Activated T-cell treated with anti-CD3 and anti-CD28 coated beads, Interleukin-2, amount 50 U/mL, for 4 hours (primary cell): ENCODE measurements at regions not wholly inside any gene's neighbourhood (a gene's known extent, or its start where the extent isn't known, plus 50 kb on each side); places are given as distances from the start of the nearest gene placed in this dataset.
"Not testable (repeated sequence)": the region's sequence is repeated elsewhere in the genome, so short reads cannot be mapped to it uniquely, and the experiment has no call there.

Source experiments
- ATAC-seq, 2 donors: fragments of 200-7000 bp; cut with Tn5 transposase; one replicate each; pipeline ENCODE4 v1.10.0; 2021
- DNase-seq: peaks from one replicate; pipeline ENCODE4 v3.0.0-alpha.2; 2020
- H3K27me3 Mint-ChIP-seq: one replicate; pipeline ENCODE4 v1.8.0; 2021; ENCODE audit warnings: low read depth, mixed read lengths
- H3K36me3 Mint-ChIP-seq: one replicate; pipeline ENCODE4 v1.8.0; 2022; ENCODE audit warnings: mixed read lengths; ENCODE audit not compliant: insufficient read depth
- H3K4me1 Mint-ChIP-seq: one replicate; pipeline ENCODE4 v1.8.0; 2021; ENCODE audit warnings: low read depth, mixed read lengths
- H3K4me3 Mint-ChIP-seq: one replicate; pipeline ENCODE4 v1.8.0; 2021; ENCODE audit warnings: mild to moderate bottlenecking, moderate library complexity, mixed read lengths
- H3K9me3 Mint-ChIP-seq: one replicate; pipeline ENCODE4 v1.8.0; 2021; ENCODE audit warnings: mixed read lengths

- H3K4me3 Mint-ChIP-seq, H3K4me1 Mint-ChIP-seq, H3K9me3 Mint-ChIP-seq, H3K36me3 Mint-ChIP-seq, DNase-seq, ATAC-seq, H3K27me3 Mint-ChIP-seq: not testable (repeated sequence)
Observed at GRCh38 chr2:103200774-103201173, 438.9 kb downstream of the TMEM182 start.

GRCh38 chr2:103208916-103209315, 447.1 kb downstream of the TMEM182 start:
- Mint-ChIP-seq H3K9me3 (peaks cover 4% of the 10 kb centered on the region), H3K4me1 (no peaks in the 10 kb centered on the region), H3K36me3 (no peaks in the 10 kb centered on the region), H3K4me3 (no peak overlapping the region), H3K27me3 (no peaks in the 10 kb centered on the region)
- no peak for ATAC-seq
- DNase-seq: no peak

GRCh38 chr2:103213028-103213542, 451.3 kb downstream of the TMEM182 start:
- Mint-ChIP-seq H3K36me3 (no peaks in the 10 kb centered on the region), H3K4me1 (no peaks in the 10 kb centered on the region), H3K9me3 (peaks cover 4% of the 10 kb centered on the region), H3K27me3 (no peaks in the 10 kb centered on the region), H3K4me3 (no peak overlapping the region)
- ATAC-seq: no peak
- DNase-seq: no peak

GRCh38 chr2:103218516-103218915, 456.7 kb downstream of the TMEM182 start:
- H3K9me3 Mint-ChIP-seq: no peaks in the 10 kb centered on the region
- no peaks in the 10 kb centered on the region for H3K27me3 Mint-ChIP-seq
- H3K36me3 Mint-ChIP-seq: no peaks in the 10 kb centered on the region
- no peaks in the 10 kb centered on the region for H3K4me1 Mint-ChIP-seq
- no peak overlapping the region for H3K4me3 Mint-ChIP-seq
- DNase-seq: no peak
- no peak for ATAC-seq

GRCh38 chr2:103219398-103219797, 457.6 kb downstream of the TMEM182 start:
- ATAC-seq (no peak), DNase-seq (no peak)
- Mint-ChIP-seq H3K27me3 (no peaks in the 10 kb centered on the region), H3K4me3 (no peak overlapping the region), H3K9me3 (no peaks in the 10 kb centered on the region), H3K36me3 (no peaks in the 10 kb centered on the region), H3K4me1 (no peaks in the 10 kb centered on the region)

GRCh38 chr2:103222969-103223368, 461.1 kb downstream of the TMEM182 start:
- no peak for ATAC-seq
- H3K4me3 Mint-ChIP-seq: no peak overlapping the region
- H3K36me3 Mint-ChIP-seq: no peaks in the 10 kb centered on the region
- DNase-seq: no peak
- H3K4me1 Mint-ChIP-seq: no peaks in the 10 kb centered on the region
- H3K27me3 Mint-ChIP-seq: no peaks in the 10 kb centered on the region
- no peaks in the 10 kb centered on the region for H3K9me3 Mint-ChIP-seq

- H3K4me1 Mint-ChIP-seq: no peaks in the 10 kb centered on the region
- no peaks in the 10 kb centered on the region for H3K36me3 Mint-ChIP-seq
- H3K4me3 Mint-ChIP-seq: no peak overlapping the region
- DNase-seq: no peak
- H3K27me3 Mint-ChIP-seq: no peaks in the 10 kb centered on the region
- no peaks in the 10 kb centered on the region for H3K9me3 Mint-ChIP-seq
- no peak for ATAC-seq
Observed at GRCh38 chr2:103230796-103231195, 469.0 kb downstream of the TMEM182 start.

- Mint-ChIP-seq H3K9me3 (no peaks in the 10 kb centered on the region), H3K4me1 (no peaks in the 10 kb centered on the region), H3K4me3 (no peak overlapping the region), H3K36me3 (no peaks in the 10 kb centered on the region), H3K27me3 (no peaks in the 10 kb centered on the region)
- ATAC-seq (no peak), DNase-seq (no peak)
Observed at GRCh38 chr2:103232865-103233264, 471.0 kb downstream of the TMEM182 start.

GRCh38 chr2:103233691-103234090, 471.9 kb downstream of the TMEM182 start:
- Mint-ChIP-seq H3K27me3 (no peaks in the 10 kb centered on the region), H3K4me3 (no peak overlapping the region), H3K36me3 (no peaks in the 10 kb centered on the region), H3K4me1 (no peaks in the 10 kb centered on the region), H3K9me3 (peaks cover 4% of the 10 kb centered on the region)
- DNase-seq (no peak), ATAC-seq (no peak)

- DNase-seq (no peak), ATAC-seq (no peak)
- Mint-ChIP-seq H3K27me3 (no peaks in the 10 kb centered on the region), H3K4me3 (no peak overlapping the region), H3K9me3 (peaks cover 4% of the 10 kb centered on the region), H3K36me3 (no peaks in the 10 kb centered on the region), H3K4me1 (no peaks in the 10 kb centered on the region)
Observed at GRCh38 chr2:103235283-103235682, 473.5 kb downstream of the TMEM182 start.

- ATAC-seq: no peak
- DNase-seq: no peak
- Mint-ChIP-seq H3K36me3 (no peaks in the 10 kb centered on the region), H3K4me3 (no peak overlapping the region), H3K4me1 (no peaks in the 10 kb centered on the region), H3K27me3 (no peaks in the 10 kb centered on the region), H3K9me3 (peaks cover 14% of the 10 kb centered on the region)
Observed at GRCh38 chr2:103249462-103249861, 487.6 kb downstream of the TMEM182 start.

GRCh38 chr2:103252781-103253180, 490.9 kb downstream of the TMEM182 start:
- no peak overlapping the region for H3K4me3 Mint-ChIP-seq
- H3K27me3 Mint-ChIP-seq: no peaks in the 10 kb centered on the region
- H3K36me3 Mint-ChIP-seq: no peaks in the 10 kb centered on the region
- ATAC-seq (no peak), DNase-seq (no peak)
- H3K4me1 Mint-ChIP-seq: no peaks in the 10 kb centered on the region
- H3K9me3 Mint-ChIP-seq: peaks cover 11% of the 10 kb centered on the region

- no peaks in the 10 kb centered on the region for H3K36me3 Mint-ChIP-seq
- no peaks in the 10 kb centered on the region for H3K4me1 Mint-ChIP-seq
- no peak for ATAC-seq
- H3K9me3 Mint-ChIP-seq: peaks cover 11% of the 10 kb centered on the region
- DNase-seq: no peak
- no peaks in the 10 kb centered on the region for H3K27me3 Mint-ChIP-seq
- H3K4me3 Mint-ChIP-seq: no peak overlapping the region
Observed at GRCh38 chr2:103254611-103255010, 492.8 kb downstream of the TMEM182 start.

GRCh38 chr2:103264058-103264768, 502.4 kb downstream of the TMEM182 start:
- Mint-ChIP-seq H3K9me3 (peaks cover 15% of the 10 kb centered on the region), H3K4me1 (no peaks in the 10 kb centered on the region)

GRCh38 chr2:103265521-103265920, 503.7 kb downstream of the TMEM182 start:
- Mint-ChIP-seq H3K4me3 (no peak overlapping the region), H3K9me3 (peaks cover 19% of the 10 kb centered on the region), H3K36me3 (no peaks in the 10 kb centered on the region), H3K4me1 (no peaks in the 10 kb centered on the region), H3K27me3 (no peaks in the 10 kb centered on the region)
- DNase-seq (no peak), ATAC-seq (no peak)

More at GRCh38 chr2:103264058-103264768, 502.4 kb downstream of the TMEM182 start:
- no peaks in the 10 kb centered on the region for H3K36me3 Mint-ChIP-seq
- ATAC-seq (no peak), DNase-seq (no peak)
- H3K4me3 Mint-ChIP-seq: no peak overlapping the region
- H3K27me3 Mint-ChIP-seq: no peaks in the 10 kb centered on the region
